ENCODE measurements at regions not wholly inside any gene's neighbourhood (a gene's known extent, or its start where the extent isn't known, plus 50 kb on each side); places are given as distances from the start of the nearest gene placed in this dataset.

GRCh38 chr1:170872663-170873062 is 62.7 kb upstream of the MROH9 start:
- TF ChIP-seq CTCF (conservative IDR thresholded peaks at IDR 0.05; ENCODE audit: low read depth in 2 of 2) = no peak
- no peak for TF ChIP-seq EZH2 (IDR thresholded peaks at IDR 0.05; ENCODE audit: low read depth, unreplicated experiment)
- TF ChIP-seq EZH2phosphoT487 (IDR thresholded peaks at IDR 0.05; ENCODE audit: unreplicated experiment) = no peak
- no peak for TF ChIP-seq REST (IDR thresholded peaks at IDR 0.05; ENCODE audit: unreplicated experiment)
- TF ChIP-seq ZNF114 (CRISPR knock-in tag; IDR thresholded peaks at IDR 0.05) = no peak
- no peak for TF ChIP-seq JUNB (IDR thresholded peaks at IDR 0.05; ENCODE audit: unreplicated experiment)
- TF ChIP-seq CREB1 (CRISPR knock-in tag; IDR thresholded peaks at IDR 0.05; ENCODE audit: low read depth) = no peak
- TF ChIP-seq POLR2AphosphoS5 (IDR thresholded peaks at IDR 0.05; ENCODE audit: low read depth) = no peak
- TF ChIP-seq ZNF331 (CRISPR knock-in tag; IDR thresholded peaks at IDR 0.05; ENCODE audit: low read depth) = no peak

Data from GM23338 (cell line).